ENCODE measurements at regions not wholly inside any gene's neighbourhood (a gene's known extent, or its start where the extent isn't known, plus 50 kb on each side); places are given as distances from the start of the nearest gene placed in this dataset.

DNA sequence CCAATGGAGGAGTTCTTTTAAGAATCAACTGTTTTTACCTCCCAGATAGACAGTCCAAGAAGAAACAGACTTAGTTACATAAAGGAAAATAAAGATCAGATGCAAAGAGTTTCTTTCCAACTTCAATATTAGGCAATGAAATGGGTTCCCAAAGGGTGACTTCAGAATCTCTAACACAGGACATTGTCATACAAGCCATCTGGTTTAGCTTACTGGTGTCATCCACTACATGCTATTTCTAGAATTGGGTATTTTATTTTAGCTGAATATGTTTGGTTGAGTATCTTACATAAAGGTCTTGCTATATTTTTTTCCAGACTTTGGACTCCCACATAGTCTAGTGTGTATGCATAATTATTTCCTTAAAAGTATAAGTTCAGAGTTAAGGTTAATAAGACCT is 162.1 kb upstream of the SLC7A11 start:
- no peak for DNase-seq (ENCODE audit: low spot score)
- TF ChIP-seq, protein P1, sequence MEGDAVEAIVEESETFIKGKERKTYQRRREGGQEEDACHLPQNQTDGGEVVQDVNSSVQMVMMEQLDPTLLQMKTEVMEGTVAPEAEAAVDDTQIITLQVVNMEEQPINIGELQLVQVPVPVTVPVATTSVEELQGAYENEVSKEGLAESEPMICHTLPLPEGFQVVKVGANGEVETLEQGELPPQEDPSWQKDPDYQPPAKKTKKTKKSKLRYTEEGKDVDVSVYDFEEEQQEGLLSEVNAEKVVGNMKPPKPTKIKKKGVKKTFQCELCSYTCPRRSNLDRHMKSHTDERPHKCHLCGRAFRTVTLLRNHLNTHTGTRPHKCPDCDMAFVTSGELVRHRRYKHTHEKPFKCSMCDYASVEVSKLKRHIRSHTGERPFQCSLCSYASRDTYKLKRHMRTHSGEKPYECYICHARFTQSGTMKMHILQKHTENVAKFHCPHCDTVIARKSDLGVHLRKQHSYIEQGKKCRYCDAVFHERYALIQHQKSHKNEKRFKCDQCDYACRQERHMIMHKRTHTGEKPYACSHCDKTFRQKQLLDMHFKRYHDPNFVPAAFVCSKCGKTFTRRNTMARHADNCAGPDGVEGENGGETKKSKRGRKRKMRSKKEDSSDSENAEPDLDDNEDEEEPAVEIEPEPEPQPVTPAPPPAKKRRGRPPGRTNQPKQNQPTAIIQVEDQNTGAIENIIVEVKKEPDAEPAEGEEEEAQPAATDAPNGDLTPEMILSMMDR (IDR thresholded peaks at IDR 0.05; ENCODE audit: borderline replicate concordance, control extremely low read depth, extremely low read depth, insufficient read depth, missing control alignments) = no peak
- in situ Hi-C loops (cut with MboI; ENCODE audit: low sequenced_read_pairs, unreplicated experiment) = no loop called here

DNA sequence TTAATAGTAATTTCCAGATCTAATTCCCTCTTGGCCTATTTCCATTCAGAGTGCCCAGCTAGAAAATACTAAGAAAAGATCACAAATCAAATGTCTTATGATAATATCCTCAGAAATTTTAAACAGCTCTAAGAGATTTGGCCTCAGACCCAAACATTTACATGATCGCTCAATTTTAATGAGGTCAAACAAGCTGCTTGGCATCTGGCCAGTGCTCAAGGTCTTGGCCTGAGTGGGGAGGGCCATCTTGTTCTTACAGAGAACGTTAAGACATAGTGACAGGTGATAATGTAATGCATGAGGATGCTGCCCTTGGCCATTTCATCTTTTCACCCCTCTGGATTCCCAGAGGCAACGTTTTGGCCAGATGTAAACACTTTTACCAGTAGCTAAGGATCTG is 159.2 kb upstream of the SLC7A11 start:
- in situ Hi-C loops (cut with MboI; ENCODE audit: low sequenced_read_pairs, unreplicated experiment) = no loop called here

DNA sequence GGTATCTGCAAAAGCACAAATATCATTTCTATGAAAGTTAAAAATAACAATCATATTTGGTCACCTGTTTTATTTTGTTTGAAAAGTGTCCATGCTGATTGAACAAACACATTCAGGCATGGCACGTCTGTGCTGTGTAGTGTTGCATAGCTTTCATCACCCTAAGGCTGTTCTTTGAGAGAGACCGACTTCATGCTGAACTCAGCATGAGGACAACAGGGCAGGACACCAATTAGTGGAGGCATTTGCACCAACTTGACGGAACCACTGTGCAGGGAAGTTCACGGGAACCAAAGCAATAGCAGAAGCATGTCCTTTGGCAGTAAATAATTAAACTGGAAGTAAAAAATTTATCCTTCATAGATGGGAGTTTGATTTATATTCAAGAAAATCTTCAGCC is 158.4 kb upstream of the SLC7A11 start:
- in situ Hi-C loops (cut with MboI; ENCODE audit: low sequenced_read_pairs, unreplicated experiment) = no loop called here
- DNase-seq (ENCODE audit: low spot score) = no peak
- TF ChIP-seq, protein P1 (IDR thresholded peaks at IDR 0.05; ENCODE audit: borderline replicate concordance, control extremely low read depth, extremely low read depth, insufficient read depth, missing control alignments) = no peak

More for the DNA sequence above, 159.2 kb upstream of the SLC7A11 start:
- TF ChIP-seq, protein P1 (IDR thresholded peaks at IDR 0.05; ENCODE audit: borderline replicate concordance, control extremely low read depth, extremely low read depth, insufficient read depth, missing control alignments) = no peak
- no peak for DNase-seq (ENCODE audit: low spot score)

DNA sequence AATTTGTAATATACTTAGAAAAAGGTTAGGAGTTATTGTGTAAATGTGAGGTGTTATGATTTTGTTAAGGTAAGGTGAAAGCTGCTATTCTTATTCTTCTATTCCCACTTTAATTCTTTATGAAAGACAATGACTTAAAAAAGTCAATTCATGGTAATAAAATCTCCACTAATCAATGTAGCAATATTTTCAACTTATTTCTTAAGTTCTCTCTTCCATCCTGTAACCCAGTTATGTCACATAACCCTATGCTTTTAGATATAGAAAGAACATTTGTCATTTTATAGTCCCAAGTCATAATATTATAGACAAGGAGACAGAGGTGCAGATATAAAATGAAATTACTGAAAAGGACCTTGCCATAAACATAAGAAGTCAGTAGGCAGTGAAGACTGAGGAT is 157.9 kb upstream of the SLC7A11 start:
- DNase-seq (ENCODE audit: low spot score) = no peak
- TF ChIP-seq, protein P1 (IDR thresholded peaks at IDR 0.05; ENCODE audit: borderline replicate concordance, control extremely low read depth, extremely low read depth, insufficient read depth, missing control alignments) = no peak
- in situ Hi-C loops (cut with MboI; ENCODE audit: low sequenced_read_pairs, unreplicated experiment) = no loop called here

DNA sequence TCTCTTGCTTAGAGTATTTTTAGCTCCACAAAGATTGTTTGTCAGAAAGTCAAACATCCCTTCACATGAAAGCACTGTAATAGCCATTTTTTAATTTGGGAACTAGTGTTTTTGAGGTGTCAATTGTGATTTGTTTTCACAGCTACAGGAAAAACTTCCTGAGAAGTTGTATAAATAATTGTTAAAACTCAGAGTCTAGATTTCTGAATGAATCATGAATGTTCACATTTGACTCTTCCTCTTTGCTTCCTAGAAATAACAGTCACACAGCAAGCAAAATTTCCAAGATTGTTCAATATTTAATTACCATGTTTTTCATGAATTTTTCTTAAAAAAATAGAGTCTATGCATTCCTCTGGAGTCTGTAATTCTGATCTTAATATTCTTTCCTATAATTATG is 156.9 kb upstream of the SLC7A11 start:
- TF ChIP-seq, protein P1 (IDR thresholded peaks at IDR 0.05; ENCODE audit: borderline replicate concordance, control extremely low read depth, extremely low read depth, insufficient read depth, missing control alignments) = no peak
- no peak for DNase-seq (ENCODE audit: low spot score)
- in situ Hi-C loops (cut with MboI; ENCODE audit: low sequenced_read_pairs, unreplicated experiment) = no loop called here

DNA sequence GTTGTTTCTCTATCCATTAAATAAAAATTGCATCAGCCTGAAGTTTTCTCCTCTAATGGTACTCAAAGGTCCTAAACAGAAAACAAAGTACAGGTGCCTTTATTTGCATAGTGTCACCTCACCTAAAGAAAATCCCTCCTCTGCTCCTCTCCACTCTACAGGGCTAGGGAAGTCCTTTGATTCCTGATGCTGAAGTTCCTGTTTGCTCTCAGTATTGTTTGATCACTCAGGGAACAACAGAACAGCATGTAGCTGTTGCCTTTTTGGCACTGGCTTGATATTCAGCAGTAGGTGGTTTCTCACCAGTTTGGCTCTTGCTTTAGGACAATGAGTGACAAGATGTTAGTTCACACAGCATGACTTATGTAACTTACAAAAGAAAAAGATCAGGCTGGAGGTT is 156.2 kb upstream of the SLC7A11 start:
- DNase-seq (ENCODE audit: low spot score) = no peak
- TF ChIP-seq, protein P1 (IDR thresholded peaks at IDR 0.05; ENCODE audit: borderline replicate concordance, control extremely low read depth, extremely low read depth, insufficient read depth, missing control alignments) = no peak
- in situ Hi-C loops (cut with MboI; ENCODE audit: low sequenced_read_pairs, unreplicated experiment) = no loop called here

Measured in GM13976 (cell line).